Medulla oblongata (tissue), 1 donor: ENCODE measurements at regions not wholly inside any gene's neighbourhood (a gene's known extent, or its start where the extent isn't known, plus 50 kb on each side); places are given as distances from the start of the nearest gene placed in this dataset.
A peak's percentile ranks its signal among the peaks of the same experiment; 100 is the strongest.
"Not testable (repeated sequence)": the region's sequence is repeated elsewhere in the genome, so short reads cannot be mapped to it uniquely, and the experiment has no call there.

Experiments used
- DNase-seq: peaks from one replicate; pipeline ENCODE4 v3.0.0-alpha.2; 2015; ENCODE audit errors: extremely low spot score

DNA sequence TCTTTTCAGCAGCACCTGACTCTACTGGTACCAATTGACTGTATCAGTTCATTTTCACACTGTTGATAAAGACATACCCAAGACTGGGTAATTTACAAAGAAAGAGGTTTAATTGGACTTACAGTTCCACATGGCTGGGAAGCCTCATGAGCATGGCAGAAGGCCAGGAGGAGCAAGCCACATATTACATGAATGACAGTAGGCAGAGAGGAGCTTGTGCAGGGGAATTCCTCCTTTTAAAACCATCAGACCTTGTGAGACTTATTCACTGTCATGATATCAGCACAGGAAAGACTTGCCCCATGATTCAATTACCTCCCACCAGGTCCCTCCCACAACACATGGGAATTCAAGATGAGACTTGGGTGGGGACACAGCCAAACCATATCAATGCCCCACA, 458.8 kb downstream of the GRIA2 start:
- DNase-seq = not testable (repeated sequence)

DNA sequence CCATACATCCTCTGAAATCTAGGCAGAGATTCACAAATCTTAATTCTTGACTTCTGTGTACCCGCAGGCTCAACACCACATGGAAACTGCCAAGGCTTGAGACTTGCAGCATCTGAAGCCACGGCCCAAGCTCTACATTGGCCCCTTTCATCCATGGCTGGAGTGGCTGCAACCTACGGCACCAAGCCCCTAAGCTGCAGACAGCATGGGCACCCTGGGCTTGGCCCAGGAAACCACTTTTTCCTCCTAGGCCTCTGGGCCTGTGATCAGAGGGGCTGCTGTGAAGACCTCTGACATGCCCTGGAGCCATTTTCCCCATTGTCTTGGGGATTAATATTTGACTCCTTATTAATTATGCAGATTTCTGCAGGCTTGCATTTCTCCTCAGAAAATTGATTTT, 457.9 kb downstream of the GRIA2 start:
- no peak for DNase-seq

DNA sequence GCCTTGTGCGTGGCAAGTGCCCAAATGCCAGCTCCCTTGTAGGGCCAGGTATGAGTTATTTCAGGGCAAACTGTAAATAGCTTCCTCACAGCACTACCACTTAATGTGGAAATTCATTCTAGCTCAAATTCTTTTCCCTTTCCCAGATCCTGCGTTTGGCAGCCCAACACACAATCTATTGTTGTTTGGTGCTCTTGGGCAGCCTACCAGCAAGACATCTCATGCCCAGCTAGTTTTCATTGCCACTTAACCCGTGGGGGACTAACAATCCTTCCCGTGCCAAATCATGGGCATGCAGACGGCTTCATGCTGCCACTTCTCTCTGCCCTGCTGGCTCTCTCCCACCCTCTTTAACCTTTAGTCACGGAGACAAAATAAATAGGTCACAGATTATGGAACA, 454.2 kb downstream of the GRIA2 start:
- DNase-seq = peak; percentile 87

DNA sequence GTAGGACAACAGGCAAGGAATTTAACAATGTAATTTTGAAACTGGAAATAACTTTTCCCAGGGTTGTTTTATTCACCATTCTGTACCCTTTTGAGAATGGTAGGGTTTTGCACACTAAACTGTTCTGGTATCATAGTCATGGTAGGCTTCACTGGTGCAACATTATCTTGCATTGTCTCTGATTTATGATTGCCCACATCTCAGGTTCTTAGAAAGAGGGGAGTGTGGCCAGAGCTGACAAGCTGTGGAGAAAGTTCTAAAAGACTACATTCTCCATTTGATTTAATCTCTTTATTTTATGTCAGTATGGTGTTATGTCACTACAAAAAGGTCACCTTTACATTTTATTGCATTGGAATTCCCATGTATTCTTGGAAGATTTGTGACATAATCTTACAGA, 447.3 kb downstream of the GRIA2 start:
- DNase-seq = no peak

DNA sequence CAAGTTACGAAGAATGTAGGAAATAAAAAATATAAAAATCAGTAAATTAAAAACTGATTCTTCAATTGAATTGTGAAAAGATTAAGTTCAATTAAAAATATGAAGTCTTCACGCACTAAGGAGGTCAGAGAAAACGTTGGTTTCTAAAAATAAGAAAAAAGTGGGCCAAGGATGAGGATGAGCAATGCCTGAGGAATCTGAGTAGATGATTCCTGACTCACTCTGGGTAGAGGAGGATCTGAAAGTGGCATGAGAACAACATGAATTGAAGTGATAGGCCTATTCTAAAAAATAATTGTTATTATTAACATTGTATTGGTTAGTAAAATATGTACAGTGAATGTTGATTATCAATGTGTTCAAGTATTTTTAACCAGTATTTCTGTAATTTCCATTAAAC, 444.2 kb downstream of the GRIA2 start:
- no peak for DNase-seq

DNA sequence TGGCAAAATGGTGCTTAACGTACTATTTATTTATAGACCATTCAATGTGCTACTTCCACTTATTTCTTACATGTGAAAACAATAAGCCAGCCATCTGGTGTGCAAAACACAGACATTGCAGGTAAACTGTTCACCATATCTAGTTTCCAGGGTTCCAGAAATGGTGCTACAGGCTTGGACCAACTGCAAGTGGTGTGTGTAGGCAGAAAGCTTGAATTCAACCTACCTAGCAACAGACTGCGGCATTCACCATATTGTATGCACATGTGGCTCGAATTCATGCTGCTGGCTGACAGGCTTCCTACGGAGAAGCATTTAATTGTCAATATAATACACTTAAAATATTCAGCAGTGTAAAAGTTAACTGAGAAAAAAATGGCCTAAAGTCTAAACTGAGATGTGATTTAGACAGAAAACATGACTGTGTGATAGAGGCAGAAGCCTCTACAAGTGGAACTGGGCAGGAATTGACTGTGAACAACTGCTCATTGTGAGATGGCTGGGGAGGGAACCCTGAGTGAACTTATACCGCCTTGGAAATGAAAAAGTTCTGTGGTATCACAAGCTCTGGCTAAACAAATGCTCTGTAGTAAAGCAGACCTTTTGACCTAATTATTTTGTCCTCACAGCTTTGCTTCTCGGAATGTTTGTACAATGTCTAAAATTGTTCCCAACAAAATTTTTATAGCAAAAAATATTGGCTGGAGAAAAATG, 434.7 kb downstream of the GRIA2 start:
- peak; percentile 43 for DNase-seq

DNA sequence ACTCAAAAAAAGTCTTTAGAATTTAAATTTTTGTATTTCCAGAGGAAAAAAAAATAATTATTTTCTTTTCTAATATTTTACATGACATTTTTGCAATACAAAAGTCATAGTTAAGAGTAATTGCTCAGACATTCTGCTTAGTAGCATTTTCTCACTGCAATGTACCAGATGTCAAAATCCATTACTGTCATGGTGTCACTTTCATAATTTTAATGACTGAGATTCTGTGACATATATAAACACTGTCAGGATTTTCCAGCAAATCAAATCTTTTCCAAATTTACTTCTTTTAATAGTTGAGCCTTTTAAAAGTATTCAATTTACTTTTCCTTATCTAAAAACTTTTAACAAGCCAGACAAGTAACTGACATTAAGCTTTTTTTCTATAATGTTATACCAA, 422.7 kb downstream of the GRIA2 start:
- DNase-seq = no peak

DNA sequence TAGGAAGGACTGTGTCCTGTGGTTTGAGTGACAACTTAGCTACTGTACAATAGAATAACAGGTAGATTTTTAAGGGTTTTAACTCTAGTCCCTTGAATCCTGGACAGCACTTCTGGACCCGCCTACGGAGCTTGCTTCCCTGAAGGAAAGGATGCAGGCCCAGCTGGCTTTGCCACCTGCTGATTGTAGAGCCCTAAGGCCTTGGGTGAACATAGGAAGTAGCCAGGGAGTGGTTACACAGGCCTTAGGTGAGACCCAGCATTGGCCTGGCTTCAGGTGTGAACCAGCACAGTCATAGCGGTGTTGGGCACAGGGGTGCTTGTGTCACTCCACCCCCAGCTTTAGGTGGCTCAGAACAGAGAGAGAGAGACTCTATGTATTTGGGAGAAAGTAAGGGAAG, 413.5 kb downstream of the GRIA2 start:
- no peak for DNase-seq

DNA sequence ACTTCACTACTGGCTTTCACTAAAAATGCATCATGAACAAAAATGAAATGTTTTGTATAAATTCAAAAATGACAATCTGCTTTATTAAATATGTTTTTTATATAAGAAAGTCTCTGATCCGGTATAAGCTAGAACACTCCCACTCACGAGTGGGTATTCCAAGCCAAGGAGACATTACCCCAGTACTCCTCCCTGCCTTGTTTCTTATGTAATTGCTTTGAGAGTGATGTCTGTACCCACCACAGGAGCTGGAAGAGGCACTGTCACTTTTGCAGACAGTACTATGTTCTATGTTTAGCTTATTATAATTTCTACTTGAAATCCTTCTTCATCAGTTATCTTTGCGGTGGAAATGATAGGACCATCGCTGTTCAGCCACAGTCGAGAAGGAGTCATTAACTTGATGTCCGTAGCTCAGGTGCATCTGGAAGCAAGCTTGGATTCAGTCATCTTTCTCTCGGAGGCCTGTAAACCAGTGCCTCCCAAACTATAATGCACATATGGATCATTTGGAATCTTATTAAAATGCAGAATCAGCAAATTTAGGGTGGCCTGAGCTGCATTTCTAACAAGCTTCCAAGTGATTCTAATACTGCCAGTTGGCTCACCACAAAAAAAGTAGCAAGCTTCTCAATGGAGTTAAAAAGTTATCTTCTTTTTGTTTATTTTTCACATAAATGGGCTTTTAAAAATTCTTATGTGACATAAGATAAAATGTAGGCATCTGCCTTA, 396.4 kb downstream of the GRIA2 start:
- no peak for DNase-seq

DNA sequence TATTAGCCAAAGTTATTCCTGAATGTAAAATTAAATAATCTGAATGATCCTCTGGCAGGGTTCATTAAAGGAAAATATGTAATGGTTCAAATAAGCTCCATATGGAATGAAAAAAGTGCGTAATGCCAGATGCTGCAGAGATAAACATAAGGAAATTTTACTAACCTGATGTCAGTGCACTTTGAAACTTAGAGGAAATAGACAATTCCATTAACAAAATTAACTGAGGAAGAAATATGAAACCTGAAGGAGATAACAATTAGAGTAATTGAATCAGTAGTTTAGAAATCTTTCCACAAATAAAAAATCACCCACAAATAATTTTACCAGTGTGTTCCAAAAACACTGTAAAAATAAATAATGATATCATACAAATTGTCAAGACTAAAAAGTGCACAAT, 387.5 kb downstream of the GRIA2 start:
- no peak for DNase-seq

DNA sequence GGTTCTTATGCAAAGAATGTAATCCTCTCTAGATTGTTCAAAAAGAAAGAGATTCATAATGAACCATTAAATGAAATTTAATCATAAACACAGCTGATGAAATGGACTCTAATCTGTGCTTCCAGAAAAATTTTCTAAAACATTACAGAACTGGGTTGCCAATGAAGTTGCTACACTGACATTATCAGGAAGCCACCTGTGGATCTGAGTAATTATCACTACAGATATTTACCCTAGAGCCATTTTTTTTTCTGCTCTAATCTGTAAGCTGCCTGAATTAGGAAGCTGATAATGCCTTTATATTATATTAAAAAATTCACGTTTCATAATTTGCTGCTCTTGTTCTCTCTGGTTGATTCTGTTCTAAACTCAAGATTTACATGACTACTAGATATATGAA, 380.1 kb downstream of the GRIA2 start:
- DNase-seq = no peak

DNA sequence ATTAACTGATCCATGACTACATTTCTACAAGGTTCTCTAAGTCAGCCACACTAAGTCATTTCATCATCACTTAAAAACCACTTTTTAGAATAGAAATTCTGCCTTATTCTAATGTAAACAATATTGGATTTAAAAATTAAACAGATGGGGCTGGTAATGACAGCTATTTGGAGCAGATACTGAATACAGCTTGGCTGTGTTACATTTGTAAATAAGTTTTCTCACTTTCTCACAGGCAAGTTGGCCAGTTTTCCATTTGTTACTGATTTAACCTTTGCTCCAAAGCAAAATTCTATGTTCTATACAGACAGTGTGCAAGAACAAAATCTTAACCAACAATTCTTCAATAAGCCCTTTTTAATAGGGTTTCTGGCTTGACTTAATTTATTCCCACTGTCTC, 370.7 kb downstream of the GRIA2 start:
- DNase-seq = no peak

DNA sequence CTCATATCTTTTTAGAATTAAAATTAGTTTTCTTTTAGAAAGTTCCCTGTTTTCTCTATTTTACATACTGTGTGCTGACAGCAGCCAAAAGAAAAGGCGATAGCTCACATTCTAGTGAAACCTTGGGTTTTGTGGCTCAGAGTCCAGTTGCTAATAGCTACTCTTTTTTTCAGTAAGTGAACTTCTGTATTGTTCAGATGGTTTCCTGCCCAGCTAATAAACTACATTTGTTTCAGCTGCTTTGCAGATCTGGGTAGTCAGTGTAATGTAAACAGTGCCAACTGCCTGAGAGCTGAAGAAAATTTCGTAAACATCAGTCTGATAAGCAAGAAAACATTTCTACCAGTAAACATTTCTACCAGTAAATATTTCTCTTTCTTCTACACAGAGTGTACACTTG, 370.2 kb downstream of the GRIA2 start:
- DNase-seq = no peak

DNA sequence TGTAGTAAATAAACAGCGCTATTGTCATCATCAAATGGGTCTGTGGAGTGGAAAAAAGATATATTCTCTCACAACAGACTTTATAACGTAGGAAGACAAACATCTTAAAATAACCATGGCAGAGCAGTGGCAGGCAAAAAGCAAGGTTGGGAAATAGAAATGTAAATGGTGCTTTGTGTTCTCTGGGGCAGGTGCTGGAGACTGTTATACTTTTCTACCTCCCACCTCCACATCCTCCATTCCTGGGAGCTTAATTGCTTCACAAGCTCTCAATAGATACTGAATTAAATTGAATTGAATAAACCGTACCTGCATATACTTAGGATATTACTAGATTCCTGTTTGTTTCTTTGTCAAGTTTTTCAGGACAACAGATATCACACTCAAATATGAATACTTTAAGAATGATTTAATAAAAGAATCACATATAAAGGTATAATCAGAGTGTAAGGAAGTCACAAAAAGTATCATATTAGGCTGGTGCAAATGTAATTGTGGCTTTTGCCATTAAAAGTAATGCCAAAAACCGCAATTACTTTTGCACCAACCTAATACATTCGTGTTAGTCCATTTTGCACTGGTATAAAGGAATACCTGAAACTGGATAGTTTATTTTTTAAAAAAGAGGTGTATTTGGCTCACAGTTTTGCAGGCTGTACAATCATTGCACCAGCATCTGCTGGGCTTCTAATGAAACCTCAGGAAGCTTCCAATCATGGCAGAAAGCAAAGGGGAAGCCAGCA, 367.3 kb downstream of the GRIA2 start:
- DNase-seq = no peak

DNA sequence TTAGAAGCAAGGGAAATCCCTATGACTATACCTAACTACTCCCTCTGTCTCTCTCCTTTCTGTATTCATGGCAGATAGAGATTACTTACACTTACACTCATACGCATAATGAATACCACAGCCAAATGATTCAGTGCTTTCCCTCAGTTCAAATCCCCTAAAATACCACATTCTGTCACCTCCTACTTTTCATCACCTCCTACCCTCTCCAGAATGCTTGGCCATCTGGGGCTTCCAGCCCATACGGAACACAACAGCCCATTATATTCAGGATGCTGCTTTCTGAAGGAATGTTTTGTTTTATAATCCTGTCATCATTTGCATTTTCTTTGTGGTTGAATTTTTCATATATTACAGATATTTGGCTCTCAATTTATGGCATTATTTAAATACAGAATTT, 361.6 kb downstream of the GRIA2 start:
- DNase-seq = no peak

DNA sequence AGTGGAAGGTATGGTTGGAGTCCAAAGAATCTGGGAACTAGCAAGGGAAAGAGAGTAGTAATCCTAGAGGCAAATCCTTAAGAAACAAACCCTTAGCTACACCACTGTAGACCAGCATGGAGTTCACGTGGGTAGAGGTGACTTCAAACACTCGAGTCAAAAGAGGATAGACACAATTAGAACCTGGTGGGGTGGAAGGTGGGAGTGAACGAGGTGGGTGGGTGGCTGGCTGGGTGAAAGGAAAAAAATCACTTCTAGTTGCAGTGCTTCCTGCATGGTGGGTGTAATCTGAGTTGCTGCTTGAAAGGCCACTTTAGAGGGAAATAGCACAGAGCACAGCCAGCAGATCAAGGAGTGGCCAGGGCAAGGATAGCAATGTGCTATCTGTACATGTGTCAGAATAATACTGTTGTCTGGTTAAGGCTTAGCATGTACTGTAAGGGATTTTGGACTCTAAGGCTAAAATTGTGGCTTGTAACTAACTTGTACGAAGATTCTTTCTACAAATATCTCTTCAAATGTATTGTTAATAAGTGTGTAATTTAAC, 356.2 kb downstream of the GRIA2 start:
- DNase-seq = no peak

DNA sequence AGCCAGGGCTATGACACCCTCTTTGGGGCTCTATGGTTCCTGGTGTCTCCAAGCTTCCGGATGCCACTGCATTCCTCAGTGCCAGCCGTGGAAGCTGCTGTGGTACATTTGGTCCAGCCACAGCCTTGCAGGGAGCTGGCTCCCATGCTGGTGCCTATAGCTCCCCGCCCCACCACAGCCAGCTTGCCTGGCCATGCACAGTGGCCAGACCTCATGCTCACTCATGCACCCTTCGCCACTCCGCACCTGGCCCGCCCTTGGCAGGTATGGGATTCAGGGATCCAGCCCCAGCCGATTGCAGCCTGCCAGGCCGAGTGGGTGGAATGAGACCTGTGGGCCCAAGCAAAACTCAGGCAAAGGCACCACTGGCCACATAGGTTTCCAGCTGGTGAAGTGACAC, 354.8 kb downstream of the GRIA2 start:
- DNase-seq = no peak

DNA sequence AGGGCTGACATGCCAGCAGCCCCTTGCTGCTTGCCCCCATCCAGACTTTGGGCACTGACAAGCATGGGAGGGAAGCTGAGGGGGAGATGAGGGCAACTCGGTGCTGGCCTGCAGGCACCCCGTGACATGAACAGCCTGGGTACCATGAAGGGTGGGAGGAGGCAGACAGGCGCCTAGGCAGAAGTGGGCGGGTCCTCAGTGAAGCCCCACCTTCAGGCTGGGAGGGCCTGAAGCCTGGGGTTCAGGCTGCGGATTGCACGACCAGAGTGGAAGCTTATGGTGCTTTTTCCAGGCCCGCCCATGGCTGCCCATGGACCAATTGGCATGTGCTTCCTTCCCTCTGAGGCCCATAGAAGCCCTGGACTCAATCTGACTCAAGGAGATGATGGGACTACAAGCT, 354.1 kb downstream of the GRIA2 start:
- no peak for DNase-seq

DNA sequence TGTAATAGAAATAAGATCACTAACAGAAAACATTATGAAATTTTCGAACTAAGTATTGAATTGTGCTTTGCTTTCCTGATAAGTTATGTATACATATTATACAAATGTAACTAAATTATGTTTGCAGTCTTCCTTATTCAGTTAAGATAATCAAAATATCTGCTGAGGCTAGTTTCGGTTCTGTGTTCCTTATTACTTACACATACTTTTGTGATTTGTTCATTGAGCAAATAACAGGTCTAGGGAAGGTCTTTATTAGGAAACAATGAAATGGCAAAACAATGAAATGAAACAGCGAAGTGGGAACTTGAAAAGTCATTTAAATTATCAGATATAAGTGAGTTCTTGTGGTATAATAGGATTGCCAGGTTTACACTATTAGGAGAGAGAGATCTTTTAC, 352.4 kb downstream of the GRIA2 start:
- no peak for DNase-seq

DNA sequence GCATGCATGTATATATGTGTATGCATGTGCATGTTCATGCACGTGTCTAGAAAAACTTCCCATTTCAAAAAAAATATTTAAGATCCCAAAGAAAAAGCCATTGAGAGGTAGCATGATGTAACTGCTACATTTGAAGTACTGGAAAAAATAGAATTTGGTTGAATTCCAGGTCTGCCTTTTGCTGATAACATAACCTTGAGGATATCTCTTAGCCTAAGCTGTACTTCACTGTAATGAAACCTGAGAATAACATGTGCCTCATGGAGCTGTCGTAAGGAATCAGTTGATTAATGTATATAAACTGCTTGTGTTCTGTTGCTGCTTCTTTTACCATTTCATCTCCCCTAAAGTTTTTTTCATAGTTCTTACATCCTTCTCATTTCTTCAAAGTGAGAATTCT, 351.8 kb downstream of the GRIA2 start:
- no peak for DNase-seq

DNA sequence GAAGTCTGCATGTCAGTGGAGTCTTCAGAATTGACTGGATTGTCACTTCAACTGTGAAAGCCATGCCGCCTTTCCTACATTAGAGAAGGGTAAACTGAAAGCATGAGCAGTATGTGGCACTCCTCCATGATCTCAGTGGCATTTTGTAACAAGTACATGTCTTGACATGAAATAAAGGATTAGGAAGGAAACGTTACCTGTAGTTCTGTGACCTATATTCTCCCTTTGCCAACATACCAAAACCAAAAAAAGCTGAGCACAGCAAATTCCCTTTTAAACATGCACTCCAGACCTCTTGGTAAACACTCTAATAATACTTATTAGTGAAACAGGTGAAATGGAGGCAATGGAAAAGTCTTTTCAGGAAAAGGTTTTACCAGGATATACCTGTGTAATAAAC, 344.2 kb downstream of the GRIA2 start:
- no peak for DNase-seq

DNA sequence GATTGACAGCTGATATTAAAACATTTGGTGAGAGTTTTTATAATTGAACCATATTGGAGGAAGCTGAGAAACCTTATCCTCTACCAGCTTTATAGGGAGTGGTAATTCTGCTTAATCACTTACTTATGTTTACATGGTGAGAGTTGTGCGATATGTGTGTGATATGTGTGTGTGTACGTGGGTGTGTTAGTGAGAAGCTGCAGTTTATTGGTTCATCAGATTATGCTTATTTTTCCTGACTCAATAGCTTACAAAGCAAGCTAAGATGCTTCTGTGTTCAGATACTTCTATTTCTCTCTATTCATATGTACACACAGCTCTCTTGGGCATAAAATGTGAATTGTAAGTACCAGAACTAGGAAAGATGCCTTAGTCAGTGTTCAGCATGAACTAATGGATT, 343.7 kb downstream of the GRIA2 start:
- DNase-seq = no peak

DNA sequence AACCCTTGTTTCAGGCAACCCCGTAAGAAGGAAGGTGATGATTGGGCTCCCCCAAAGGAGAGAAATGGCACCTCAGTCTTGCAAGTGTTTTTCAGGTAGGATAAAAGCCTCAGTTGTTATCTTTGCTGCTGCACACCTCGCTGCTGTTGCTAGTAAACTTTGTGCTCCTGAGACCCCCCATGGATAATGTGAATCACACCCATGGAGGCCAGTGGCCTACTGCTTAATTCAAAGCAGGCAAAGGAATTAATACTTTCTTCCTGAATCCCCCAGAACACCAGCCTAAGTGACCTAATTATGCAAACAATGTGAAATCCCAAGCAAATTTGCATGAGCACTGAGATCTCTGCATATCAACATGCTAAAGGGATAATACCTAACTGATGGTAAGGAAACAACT, 337.5 kb downstream of the GRIA2 start:
- no peak for DNase-seq
